D721Med (cell line): ENCODE measurements at regions not wholly inside any gene's neighbourhood (a gene's known extent, or its start where the extent isn't known, plus 50 kb on each side); places are given as distances from the start of the nearest gene placed in this dataset.
"Not testable (repeated sequence)": the region's sequence is repeated elsewhere in the genome, so short reads cannot be mapped to it uniquely, and the experiment has no call there.

ENCODE experiments used
- DNase-seq: peaks from one replicate; pipeline ENCODE4 v3.0.0; 2011; ENCODE audit warnings: low spot score; ENCODE audit not compliant: insufficient read length
- FAIRE-seq: peaks from 2 replicates; lab custom pipeline; 2011; peaks lifted over from hg19 to GRCh38; lab: Jason Lieb, UNC
- CTCF ChIP-seq: IDR thresholded peaks from 2 replicates; pipeline ENCODE4 v1.5.1; 2012; ENCODE audit warnings: mild to moderate bottlenecking, control low read depth; ENCODE audit not compliant: insufficient read depth; ENCODE audit errors: missing control alignments

GRCh38 chr9:92223758-92224157, 69.7 kb downstream of the IARS1 start:
- DNase-seq (no peak), FAIRE-seq (no peak)
- no peak for TF ChIP-seq CTCF

DNA sequence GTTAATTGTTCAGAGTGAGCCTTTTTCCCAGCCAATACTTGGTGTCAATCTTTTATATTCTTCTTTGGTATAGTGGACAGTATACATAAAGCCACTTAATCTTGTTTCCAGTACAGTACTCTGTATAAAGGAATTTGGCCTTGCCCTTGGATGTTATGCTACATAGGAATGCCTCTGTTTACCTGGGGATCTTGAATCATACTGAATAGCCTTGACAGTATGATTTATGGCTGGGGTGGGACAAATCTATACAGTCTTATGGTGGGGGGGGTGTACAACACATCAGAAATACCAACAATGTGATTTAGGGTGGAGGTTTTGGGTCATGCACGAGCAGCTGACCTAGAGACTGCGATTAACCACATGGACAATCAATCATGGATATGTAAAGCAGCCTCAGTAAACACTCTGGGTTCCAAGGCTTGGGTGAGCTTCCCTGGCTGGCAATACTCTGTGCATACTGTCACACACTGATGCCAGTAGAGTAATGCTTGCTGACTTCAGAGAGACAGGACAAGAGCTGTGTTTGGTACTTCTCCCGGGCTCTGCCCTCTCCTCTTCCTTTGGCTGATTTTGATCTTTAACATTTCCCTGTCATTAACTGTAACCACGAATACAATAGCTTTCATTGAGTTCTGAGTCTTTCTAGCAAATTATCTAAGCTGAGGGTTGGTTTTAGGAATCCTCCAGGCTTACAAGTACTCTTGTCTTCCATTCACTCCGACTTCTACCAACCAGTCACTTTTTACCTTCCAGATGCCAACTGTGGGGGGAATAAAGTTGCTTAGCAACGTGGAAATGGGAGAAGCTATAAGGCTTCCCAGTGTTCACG, 84.6 kb downstream of the IARS1 start:
- DNase-seq (no peak), FAIRE-seq (no peak)
- no peak for TF ChIP-seq CTCF

DNA sequence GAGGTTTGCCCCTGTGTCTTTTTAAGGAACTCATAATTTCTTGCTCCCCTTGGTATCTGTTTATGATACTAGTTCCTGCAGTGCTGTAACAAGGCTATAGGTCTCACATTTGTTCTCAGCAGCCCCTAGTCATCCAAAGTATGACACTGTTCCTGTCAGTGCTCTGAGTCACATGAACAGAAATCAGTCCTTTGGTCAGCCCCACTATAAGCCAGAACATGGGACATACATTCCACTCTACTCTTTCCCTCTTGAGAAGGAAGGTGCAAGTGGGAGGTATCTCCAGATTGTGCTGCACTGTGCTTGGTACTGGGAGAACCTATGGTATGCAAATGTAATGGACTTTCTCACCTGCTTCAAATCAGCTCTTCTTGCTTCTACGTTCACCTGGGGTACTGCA, 87.0 kb downstream of the IARS1 start:
- TF ChIP-seq CTCF, result no peak
- DNase-seq (no peak), FAIRE-seq (no peak)

GRCh38 chr9:92203887-92204286, 88.7 kb upstream of the SPTLC1 start:
- DNase-seq, FAIRE-seq: not testable (repeated sequence)

DNA sequence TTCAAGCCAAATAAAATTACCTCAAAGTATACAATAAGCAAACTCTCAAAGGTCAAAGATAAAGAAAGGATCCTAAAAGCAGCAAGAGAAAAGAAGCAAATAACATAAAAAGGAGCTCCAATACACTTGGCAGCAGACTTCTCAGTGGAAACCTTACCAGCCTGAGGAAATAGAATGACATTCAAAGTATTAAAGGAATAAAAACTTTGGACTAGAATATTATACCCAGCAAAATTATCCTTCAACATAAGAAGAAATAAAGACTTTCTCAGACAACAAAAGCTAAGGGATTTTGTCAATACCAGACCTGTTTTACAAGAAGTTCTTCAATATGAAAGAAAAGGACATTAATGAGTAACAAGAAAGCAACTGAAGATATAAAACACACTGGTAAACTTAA, 83.0 kb upstream of the SPTLC1 start:
- not testable (repeated sequence) for DNase-seq, FAIRE-seq

GRCh38 chr9:92196909-92197308, 81.7 kb upstream of the SPTLC1 start:
- TF ChIP-seq CTCF, result no peak
- FAIRE-seq, result no peak
- no peak for DNase-seq

- FAIRE-seq (no peak), DNase-seq (no peak)
- no peak for TF ChIP-seq CTCF
Observed at GRCh38 chr9:92196400-92196799, 81.2 kb upstream of the SPTLC1 start.

- no peak for TF ChIP-seq CTCF
- FAIRE-seq, result no peak
- no peak for DNase-seq
Observed at GRCh38 chr9:92191801-92192200, 76.6 kb upstream of the SPTLC1 start.
